MV-4-11 (cell line): ENCODE measurements at regions not wholly inside any gene's neighbourhood (a gene's known extent, or its start where the extent isn't known, plus 50 kb on each side); places are given as distances from the start of the nearest gene placed in this dataset.

Experiments used
- DNase-seq: peaks from one replicate; lab custom pipeline; 2025; lab: John Stamatoyannopoulos, UW

DNA sequence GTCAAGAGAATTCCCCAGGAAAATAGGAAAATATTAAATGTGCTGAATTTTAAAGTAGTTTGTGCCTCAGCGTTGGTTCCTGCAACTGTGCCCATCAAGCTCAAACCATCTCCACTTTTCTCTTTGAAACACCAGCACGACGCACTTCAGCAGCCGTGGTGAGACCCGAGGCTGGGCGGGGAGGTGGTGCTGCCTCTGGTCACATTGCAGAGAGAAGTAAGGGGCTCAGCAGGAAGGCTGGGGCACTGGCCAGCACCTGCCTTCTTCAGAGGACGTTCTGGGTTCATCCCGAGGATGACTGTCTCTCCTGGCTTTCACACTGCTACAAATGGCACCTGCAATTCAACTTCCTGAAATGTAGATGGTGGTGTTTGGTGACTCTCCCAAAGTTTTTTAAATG is 323.7 kb upstream of the SALL3 start:
- no peak for DNase-seq

DNA sequence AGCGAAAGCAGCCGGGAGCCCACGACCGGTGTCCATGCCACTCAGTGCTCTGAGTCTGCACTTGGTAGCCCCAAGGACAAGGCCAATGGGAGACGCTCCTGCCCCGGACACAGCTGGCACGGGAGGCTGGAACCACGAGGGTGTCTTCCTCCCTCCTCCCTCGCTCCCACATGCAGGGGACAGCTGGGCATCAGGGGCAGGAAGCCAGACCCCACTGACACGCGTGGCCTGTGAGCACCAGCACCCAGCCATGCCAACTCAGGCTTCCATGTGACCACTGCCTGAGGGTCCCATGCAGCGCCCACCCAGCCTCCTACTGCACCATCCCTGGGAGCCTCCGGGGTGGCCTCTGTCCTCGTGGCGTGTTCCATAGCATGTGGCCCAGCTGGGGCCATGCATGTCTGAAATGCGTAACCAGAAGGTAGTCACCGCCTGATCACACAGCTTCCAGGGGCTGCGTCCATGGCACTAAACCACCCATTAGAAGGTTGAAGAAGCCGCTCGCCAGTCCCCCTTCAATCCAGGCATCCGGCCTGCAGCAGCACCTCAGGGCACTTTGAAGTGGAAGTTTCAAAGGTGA is 323.2 kb upstream of the SALL3 start:
- DNase-seq = no peak

DNA sequence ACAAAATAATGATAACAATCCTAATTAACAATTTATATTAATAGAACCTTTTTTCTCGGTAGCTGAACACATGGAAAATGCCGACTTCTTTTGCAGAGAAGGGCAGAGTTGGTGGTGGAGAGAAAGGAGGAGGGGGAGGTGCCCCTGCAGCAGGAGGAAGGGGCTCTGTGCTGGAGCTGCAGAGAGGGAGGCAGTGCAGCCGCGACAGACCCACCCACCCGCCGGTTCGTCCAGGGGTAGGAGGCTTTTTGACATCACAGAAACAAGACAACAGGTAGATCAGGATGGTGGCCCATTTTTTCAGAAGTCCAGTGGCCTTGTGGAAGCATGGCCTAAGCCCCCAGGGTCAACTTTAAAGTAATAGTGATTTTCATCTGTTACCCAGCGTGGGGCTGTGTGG is 321.1 kb upstream of the SALL3 start:
- DNase-seq = no peak

DNA sequence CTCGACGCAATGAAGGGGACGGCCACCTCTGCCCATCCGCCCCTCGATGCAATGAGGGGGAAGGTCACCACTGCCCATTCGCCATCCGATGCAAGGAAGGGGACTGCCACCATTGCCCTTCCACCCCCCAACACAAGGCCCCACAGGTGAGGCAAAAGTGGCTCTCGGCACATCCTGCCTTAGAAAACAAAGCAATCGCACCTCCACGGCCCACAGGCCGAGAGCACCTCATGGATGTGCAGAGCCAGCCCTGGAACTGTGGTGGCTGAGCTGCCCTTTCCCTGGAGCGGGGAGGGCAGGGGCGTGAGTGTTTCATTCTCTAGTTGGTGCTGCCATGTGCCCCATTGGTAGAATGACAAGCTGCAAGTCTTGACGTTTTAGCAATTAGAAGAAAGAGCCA is 320.6 kb upstream of the SALL3 start:
- no peak for DNase-seq

GRCh38 chr18:78659748-78660147 is 319.9 kb upstream of the SALL3 start:
- no peak for DNase-seq

- DNase-seq = no peak
These were observed 319.3 kb upstream of the SALL3 start for GRCh38 chr18:78660311-78660710.

DNA sequence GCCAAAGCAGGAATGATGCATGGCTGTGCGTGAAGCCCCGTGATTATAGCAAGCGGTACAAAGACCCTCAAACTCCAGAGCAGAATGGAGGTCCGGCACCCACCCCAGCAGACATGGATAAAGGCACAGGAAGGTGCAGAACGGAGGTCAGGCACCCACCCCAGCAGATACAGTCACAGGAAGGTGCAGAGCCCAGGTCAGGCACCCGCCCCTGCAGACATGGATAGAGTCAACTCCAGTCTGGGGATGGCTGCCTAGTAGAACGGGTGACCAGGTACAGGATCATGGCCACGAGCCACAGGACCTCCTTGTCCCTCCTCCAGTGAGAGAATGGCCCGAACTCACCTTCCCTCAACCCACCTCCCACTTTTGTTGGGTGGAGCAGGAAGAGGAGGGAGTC is 318.3 kb upstream of the SALL3 start:
- DNase-seq = no peak

DNA sequence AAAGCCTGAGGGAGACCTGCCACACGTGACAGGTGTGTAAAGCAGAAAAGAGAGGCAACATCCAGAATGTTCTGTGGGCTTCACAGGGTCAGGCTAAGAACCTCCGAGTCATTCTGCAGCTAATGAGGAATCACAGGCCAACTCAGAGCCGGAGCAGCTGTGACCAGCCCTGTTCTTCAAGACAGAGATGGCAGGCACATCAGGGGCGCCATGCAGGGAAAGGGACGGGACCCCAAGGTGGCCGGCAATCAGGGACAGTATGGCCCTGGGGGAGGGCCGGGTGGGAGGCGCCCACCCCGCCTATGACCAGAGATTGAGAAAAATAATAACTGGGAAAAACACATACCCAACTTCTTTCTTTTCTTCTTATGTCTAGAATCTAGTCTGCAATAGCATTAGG is 316.7 kb upstream of the SALL3 start:
- no peak for DNase-seq

GRCh38 chr18:78664048-78664447 is 315.6 kb upstream of the SALL3 start:
- no peak for DNase-seq

GRCh38 chr18:78664848-78665247 is 314.8 kb upstream of the SALL3 start:
- DNase-seq = no peak

GRCh38 chr18:78665644-78666043 is 314.0 kb upstream of the SALL3 start:
- DNase-seq = no peak

DNA sequence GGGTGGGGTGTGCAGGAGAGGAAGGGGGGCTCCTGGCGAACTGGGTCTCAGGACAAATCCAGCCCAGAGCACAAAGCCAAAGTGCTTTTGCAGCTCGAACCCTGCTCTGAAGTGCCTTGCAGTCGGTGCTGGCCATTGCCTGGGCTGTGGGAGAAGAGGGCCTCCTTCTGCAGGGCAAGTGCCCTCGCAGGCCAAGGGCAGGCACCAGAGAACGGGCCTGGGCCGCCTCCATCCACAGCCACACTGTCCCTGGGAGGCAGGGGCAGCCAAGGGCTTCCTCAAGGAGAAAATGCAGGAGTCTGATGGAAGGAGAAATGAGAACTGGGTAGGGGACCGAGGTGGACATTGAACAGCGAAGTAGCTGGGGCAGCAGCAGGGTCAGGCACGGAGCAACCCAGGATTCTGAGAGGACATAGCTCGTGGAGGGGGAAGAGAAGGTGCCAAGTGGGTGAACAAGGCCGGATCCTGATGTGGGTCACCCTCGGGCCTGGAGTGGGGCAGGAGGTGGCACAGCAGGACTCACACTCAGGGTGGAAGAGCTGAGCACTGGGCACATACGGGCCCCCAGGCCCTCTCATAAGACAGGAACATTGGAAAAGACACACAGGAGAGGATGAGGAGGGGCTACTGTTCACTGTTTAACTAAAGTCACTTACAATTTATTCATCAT is 312.8 kb upstream of the SALL3 start:
- no peak for DNase-seq

DNA sequence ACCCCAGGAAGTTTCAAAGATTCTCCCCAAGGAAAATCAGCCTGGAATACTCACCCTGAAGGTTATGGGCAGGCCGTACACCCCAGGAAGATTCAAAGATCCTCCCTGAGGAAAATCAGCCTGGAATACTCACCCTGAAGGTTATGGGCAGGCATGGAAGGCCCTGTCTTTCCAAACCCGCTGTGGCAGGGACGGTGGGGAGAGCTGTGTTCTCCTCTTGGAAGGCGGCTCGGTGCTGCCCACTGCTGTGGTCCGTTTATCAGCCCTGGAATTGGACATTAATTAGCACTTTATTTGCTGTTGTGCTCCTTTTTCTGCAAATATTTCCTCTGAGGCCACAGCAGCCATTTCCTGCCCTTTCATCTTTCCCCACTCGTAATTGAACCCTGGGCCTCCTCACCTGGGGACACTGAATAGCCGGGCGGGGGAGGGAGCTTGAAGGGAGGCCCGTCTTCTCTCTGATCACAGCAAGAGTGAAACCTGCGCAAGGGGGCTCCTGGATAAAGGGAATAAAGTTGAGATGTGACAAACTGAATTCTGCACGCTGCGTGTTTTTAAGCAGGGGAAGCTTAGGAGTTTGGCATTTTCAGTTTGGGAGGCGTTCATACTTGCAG is 308.7 kb upstream of the SALL3 start:
- DNase-seq = no peak

GRCh38 chr18:78671551-78671950 is 308.1 kb upstream of the SALL3 start:
- DNase-seq = no peak

- DNase-seq = no peak
These were observed 306.7 kb upstream of the SALL3 start for GRCh38 chr18:78672862-78673446.

DNA sequence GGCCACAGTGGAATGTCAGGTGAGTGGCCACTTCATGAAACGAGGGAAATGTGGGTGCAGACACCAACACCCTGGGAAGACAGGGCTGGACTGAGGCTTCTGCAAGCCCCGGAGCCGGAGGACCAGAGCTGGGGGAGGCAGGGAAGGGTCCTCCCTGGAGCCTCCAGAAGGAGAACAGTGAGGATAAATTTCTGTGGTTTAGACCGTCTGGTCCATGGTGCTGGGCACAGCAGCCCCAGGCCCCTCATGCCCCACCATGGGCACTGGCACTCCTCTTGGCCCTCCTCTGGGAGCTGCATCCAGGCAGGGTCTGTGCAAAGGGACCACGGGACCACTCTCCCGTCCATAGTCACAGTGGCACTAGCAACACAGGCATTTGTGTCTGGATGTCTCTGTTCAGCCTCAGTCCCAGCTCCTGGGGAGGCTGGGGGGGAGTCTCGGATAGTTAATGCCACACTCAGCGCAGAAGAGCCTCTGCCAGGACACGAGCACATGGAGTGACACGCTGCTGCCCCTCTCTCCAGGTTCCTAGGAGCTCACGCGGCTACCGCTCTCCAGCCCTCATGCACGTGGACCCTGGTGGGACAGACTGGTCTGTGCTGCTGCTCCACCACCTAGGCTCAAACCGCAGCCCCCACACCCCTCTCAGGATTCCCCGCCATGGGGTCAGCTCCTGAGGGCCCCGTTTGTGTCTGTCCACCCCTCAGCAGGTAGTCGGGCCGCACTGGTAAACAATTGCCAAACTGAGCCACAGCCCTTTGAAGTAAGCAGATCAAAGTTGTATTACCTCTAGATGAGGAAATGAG is 305.9 kb upstream of the SALL3 start:
- DNase-seq = no peak

- no peak for DNase-seq
These were observed 304.4 kb upstream of the SALL3 start for GRCh38 chr18:78675231-78675630.

GRCh38 chr18:78676622-78677482 is 302.8 kb upstream of the SALL3 start:
- DNase-seq = no peak

DNA sequence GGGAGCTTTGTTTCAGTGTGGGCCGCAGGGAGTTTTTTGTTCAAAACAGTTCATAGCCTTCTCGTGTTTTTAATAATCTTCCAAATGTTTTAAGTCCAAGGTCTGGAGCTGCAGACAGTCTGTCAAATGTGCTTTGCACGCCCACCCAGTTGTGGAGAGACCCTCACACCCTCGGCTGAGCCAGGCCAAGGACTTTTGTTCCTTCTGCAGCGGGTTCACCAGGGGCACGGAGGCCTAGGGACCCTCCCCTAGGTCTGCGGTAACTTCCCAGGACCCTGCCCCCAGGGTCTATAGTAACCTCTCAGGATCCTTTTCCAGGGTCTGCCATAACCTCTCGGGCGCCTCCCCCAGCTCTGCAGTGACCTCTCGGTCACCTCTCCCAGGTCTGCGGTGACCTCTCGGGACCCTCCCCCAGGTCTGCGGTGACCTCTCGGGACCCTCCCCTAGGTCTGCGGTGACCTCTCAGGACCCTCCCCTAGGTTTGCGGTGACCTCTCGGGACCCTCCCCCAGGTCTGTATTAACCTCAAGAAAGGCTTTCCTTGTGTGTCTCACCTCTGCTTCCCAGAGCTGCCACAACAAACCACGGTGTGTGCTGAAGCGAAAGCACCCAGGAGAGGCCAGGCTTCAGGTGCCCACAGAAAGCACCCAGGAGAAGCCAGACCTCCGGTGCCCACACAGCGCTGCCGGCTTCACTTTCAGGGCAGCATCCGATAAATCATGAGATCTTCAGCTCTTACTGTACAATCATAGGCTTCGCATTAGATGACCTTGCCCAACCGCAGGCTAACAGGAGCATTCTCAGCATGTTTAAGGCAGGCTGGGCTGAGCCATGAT is 301.9 kb upstream of the SALL3 start:
- no peak for DNase-seq

DNA sequence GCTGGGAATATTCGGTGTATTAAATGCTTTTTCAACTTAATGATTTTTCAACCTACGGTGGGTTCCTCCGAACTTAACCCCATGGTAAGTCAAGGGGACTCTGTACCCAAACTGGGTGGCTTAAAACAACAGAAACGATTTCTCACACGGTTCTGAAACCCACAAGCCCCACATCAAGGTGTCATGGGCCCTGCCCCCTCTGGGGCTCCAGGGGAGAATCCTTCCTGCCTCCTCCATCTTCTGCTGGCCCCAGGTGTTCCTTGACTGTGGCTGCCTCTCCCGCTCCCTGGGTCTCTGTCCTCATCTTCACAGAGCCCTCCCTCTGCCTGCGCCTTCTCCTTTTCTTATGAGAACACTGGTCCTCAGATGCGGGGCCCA is 301.3 kb upstream of the SALL3 start:
- DNase-seq = no peak

- DNase-seq = no peak
These were observed 300.6 kb upstream of the SALL3 start for GRCh38 chr18:78679031-78679430.
